GM19238 (cell line): ENCODE measurements at regions not wholly inside any gene's neighbourhood (a gene's known extent, or its start where the extent isn't known, plus 50 kb on each side); places are given as distances from the start of the nearest gene placed in this dataset.

Experiments used
- DNase-seq: peaks from one replicate; pipeline ENCODE4 v3.0.0; 2011; ENCODE audit warnings: low spot score; ENCODE audit not compliant: insufficient read length

DNA sequence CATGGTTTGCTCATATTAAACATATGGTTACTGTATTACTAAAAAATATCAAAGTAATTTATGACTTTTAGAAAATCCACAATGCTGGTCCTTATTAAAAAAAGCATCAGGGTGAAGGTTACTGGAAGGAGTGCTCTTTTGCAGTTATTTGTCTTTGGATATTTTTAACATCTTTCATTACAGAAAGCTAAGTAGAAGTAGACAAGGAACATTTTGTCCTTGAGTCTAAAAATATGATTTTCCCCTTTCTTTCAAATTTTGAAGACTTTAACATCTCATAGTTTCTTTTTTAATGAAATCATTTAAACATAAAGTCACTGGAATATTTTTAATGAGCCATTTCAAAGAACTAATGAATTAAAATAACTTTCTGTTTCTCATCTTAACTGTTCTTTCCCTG is 110.1 kb upstream of the TNS3 start:
- DNase-seq: no peak

DNA sequence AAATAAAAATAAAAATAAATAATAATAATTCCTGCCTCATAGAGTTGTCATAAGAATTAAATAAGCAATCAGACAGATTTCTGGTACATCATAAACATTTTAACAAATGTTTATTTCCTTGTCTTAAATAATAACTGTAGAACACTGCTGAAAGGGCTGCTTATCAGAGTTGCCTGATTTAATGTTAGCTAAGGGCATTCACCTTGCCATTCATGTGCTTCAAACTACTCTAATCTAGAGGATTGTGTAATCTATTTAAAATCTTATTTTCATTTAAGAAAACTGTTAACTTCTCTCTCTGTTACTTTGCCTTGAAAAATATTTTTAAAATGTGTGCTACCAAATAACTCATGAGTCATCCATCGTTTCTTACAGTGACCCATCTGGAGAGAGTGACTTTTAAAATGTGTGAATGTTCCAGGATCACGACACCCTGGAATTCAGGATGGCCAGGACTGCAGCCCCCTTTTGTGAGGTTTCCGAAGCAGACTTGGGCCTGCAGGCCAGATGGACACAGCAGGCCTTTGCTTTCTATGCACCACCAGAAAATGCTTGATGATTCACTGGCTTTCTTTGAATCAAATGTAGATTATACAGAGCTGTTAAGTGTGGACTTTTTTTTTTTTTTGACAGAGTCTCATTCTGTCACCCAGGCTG is 109.1 kb upstream of the TNS3 start:
- no peak for DNase-seq

DNA sequence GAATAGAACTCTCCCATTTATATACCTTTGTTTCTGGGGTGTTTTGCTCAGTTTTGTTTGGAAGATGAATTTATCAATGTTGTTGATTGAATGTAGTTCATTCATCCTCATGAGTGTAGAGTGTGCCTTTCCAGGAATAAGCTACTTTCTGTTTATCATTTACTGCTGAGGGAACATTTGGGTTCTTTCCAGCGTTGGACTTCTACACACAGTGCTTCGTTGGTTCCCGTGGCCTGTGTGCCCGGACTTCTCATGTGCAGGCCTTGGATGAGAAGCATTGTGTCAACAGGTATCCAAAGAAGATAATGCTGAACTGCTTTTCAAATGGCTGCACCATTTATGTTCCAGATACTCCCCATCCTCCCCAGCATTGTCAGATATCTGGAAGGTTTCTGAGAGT is 107.6 kb upstream of the TNS3 start:
- DNase-seq: no peak

DNA sequence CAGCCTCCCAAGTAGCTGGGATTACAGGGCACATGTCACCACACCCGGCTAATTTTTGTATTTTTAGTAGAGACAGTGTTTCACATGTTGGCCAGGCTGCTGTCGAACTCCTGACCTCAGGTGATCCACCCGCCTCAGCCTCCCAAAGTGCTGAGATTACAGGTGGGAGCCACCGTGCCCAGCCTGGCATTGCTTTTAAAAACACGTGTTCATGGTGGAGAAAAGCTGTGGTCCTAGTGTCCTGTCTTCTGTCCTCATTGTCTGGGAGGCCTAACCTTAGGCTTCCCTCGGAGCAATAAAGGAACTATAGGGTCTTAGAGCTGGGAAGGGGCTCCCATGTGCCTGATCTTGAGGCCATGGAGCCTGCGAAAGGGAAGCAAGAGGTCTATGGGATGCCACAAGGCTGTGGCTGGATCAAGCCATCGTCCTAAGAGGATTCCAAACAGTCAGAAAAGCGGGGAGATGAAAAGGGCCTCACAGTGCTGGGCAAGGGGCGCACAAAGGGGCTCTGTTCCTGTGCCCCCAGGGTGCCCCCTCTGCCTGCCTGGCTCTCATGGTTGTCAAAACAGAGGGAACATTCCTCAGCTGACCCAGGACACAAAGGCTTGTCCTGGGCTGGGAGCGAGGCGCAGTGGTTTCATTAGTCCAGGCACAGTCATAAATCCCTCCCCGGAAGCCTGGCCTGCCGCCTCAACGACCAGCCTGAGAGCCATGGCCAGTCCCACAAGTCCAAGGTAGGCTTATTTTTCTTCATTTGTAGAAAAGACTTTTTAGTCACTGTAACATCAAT is 106.6 kb upstream of the TNS3 start:
- no peak for DNase-seq

DNA sequence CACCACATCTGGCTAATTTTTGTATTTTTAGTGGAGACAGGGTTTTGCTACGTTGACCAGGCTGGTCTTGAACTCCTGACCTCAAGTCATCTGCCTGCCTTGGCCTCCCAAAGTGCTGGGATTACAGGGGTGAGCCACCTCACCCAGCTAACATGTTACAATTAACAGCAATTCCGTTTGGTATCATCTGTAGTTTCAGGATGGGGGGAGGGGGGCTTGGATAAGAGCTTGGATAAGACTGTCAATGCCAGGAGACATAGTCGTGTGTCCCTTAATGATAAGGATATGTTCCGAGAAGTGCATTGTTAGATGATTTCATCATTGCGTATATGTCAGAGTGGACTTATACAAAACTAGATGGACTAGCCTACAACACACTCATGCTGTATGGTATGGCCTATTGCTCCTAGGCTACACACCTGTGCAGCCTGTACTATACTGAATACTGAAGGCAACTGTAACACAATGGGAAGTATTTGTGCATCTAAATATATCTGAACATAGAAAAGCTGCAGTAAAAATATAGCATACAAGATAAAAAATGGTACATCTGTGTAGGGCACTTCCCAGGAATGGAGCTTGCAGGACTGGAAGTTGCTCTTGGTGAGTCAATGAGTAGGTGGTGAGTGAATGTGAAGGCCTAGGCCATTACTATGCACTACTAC is 103.9 kb upstream of the TNS3 start:
- DNase-seq: no peak

DNA sequence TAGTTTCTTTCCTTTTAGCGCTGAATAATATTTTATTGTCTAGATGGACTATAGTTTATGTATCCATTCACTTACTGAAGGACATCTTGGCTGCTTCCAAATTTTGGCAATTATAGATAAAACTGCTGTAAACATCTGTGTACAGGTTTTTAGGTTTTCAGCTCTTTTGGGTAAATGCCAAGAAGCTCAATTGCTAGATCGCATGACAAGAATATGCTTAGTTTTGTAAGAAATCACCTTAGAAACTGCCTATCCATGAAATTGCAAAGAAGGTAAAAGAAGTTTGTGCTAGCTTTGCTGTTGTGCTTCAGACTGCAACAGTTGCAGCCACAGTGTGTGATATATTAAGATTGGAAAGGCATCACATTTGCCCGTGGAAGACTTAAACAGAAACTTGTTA is 103.2 kb upstream of the TNS3 start:
- no peak for DNase-seq

DNA sequence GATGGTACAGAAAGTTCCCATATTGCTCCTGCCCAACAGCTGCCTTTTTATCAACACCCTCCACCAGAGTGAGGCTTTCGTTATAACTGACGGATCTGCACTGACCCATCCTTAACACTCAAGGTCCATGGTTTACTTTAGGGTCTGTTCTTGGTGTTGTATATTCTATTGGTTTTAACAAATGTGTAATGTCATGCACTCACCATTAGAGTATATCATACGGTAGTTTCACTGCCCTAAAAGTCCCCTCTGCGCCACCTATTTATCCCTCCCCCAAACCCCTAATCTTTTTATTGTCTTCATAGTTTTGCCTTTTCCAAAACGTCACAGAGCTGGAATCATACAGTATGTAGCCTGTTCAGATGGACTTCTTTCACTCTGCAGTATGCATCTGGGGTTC is 102.8 kb upstream of the TNS3 start:
- no peak for DNase-seq

DNA sequence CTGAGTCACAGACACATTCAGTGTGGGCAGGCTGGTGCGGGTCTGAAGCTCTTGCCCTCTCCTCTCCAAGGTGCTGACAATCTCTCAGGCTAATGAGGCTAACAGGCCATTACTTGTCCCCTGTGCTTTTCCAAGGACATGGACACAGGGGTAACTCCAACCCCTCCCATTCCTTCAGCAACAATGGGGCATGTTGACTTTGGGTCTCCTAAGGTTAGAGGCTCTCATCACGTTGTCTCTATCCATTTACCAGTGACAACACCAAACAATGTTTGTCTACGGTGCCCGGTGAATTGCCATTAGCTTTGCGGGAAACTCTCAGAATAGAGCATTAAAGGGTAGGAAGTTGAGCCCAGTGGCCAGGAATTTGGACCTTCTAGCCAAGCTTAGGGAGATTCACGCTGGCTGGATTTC is 101.6 kb upstream of the TNS3 start:
- no peak for DNase-seq

DNA sequence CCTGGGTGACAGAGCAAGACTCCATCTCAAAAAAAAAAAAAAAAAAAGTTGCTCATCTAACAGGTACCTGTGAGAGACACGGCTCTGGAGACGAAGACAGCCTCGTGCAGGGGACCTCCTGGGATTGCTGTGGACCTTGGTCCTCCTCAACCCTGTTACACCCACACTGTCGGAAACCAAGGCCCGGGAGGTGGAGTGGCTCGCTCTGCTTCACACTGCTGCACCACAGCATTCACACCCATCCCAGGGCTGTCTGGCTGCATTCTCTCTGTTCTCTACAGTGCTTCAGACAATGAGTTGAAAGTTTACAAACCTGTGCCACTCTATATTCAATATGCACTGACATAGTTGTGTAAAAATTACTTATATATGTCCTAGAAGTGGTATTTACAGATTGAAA is 101.0 kb upstream of the TNS3 start:
- DNase-seq: no peak

DNA sequence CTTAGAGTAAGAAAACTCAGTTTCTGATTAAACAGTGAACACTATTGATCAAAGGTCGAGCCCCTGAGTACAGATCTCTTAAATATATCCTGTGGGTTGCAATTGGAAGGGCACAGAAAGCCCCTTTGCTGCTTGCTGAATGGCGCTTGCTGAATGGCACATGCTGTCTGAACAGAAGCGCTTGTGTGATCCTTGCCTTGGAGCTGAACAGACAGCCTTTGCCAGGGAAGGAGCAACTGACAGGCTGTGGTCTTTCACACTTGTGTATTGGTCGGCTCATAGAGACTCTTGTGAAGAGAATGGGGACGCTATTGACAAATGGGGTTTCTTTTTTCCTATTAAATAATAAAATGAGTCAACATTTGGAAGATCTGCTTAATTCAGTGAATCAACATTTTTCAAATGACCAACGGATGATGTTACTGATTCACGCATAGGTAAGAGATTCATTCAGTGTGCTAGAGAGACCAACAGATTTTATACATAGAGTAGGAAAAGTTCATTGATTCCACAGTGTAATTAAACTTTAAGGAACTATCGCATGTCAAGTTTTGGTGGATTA is 99.4 kb upstream of the TNS3 start:
- no peak for DNase-seq

DNA sequence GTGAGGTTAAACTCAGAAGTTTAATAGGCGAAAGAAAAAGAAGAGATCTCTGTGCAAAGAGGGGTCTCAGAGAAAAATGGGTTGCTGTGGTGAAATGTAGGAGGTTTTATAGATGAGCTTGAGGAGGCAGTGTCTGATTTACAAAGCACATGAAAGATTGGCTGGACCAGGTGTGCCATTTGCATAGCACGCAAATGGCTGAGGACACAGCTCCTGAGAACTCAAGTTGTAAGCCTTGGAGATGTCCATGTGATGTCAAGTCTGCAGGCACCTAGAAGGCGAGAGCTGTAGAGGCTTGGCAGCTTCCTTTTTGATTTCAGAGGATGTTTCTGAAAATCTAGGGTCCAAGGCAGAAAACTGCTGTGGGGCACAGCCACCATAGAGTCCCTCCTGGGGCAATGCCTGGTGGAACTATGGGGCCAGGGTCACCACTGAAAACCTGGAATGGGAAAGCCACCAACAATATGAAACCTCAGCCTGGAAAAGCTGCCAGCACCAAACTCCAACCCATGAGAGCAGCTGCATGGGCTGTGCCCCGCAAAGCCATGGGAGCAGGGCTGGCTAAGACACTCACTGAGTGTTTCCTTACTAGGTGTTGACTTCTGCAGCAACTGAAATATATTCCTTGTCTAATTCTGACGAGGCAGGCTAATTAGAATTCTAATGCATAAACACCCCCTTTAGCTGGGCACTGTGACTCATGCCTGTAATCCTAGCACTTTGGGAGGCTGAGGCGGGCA is 96.9 kb upstream of the TNS3 start:
- DNase-seq: no peak

DNA sequence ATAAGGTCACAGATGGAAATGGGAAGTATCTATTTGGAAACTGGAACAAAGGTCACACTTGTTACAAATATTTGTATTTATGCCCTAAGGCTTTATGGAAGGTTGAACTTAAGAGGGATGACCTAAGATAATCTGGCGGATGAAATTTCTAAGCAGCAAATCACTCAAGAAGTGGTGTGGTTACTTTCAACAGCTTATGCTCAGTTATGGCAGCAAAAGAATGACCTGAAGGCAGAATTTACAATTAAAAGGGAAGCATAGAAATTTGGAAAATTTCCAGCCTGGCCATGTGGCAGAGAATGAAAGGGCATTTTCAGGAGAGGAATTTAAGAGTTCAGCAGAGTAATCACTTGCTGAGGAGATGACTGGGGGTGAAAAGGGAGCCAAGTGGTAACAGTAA is 95.8 kb upstream of the TNS3 start:
- DNase-seq: no peak

DNA sequence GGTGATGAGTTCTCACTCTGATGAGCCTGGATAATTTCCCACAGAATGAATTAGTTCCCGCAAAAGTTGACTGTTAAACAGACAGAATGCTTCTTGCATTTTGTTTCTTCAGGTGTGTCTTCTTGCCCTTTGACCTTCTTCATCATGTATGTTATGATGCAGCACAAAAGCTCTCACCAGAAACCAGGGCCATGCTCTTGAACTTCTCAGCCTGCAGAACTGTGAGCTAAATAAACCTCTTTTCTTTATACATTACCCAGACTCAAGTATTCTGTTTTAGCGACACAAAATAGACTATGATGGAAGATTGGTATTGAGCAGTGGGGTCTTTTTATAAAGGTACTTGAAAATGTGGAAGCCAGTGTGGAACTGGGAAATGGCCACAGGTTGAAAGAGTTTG is 95.2 kb upstream of the TNS3 start:
- no peak for DNase-seq

DNA sequence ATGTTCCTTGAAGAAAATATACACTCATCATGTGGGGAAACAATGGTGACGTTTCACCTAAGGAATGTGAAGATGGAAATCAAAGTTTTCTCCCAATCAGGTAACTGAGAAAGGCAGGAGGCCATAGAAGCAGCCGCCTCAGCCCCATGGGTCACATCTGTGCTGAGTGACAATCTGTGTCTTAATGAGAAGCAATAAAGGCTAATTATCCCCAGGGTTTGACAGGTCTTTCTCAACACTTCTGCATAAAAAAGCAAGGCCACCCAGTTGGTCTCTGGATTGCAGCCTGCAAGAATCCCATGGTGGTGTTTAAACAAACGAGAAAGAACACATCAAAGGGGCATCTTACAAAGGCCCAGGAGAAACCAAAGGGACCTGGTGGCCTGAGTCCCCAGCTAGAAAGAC is 91.1 kb upstream of the TNS3 start:
- no peak for DNase-seq

DNA sequence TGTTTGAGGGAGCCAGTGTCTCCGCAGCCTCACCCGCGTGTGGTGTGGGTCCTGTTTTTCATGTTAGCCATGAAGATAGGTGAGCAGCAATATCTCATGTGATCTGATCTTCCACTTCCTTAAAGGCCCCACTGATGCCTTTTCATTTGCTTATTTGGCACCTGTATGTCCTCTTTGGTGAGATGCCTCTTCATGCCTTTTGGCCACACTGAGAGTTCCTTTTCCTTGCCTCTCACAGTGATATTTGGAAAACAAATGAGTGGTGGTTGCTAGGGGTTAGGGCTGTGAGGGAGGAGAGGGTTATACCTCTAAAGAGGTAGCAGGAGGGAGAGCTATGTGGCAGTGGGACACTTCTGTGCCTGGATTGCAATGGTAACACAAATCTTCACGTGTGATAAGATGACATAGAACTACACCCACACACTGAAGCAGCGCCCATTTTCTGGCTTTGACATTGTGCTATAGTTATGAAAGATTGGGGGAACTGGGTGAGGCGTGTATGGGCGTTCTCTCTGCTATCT is 90.4 kb upstream of the TNS3 start:
- no peak for DNase-seq

DNA sequence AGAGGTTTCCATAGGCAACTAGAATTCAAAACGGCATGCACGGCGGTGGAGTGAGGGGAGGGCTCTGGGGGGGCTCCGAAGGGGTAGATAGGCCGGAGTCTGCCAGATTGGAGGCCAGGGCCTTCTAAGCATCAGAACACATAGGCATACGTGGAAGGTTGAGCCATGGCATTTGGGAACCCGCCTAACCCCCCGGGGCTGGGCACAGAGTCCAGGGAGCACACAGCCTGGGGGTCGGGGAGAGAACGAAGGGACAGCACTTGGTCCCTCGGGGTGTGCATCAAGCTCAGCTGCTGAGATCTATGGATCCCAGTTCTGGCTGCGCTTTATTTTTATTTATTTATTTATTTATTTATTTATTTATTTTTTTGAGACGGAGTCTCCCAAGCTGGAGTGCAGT is 89.4 kb upstream of the TNS3 start:
- DNase-seq: no peak

DNA sequence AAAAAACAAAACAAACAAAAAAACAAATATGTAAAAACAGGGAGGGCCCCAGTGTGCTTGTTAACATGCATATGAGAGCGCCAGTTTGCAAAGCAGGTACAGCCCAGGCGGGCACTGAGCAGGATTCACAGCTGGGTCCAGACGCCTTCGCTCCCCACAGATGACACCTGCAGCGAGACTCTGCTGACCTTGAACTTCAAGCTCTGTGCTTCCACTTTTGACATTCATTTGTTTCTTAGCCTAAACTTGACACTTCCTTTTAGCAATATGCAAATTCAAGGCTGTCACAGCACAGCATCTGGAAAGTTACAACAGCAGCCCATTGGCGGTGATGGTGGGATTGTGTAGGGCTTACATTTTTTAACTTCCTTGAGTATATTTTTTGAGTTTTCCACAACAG is 88.8 kb upstream of the TNS3 start:
- peak; percentile 63 for DNase-seq

DNA sequence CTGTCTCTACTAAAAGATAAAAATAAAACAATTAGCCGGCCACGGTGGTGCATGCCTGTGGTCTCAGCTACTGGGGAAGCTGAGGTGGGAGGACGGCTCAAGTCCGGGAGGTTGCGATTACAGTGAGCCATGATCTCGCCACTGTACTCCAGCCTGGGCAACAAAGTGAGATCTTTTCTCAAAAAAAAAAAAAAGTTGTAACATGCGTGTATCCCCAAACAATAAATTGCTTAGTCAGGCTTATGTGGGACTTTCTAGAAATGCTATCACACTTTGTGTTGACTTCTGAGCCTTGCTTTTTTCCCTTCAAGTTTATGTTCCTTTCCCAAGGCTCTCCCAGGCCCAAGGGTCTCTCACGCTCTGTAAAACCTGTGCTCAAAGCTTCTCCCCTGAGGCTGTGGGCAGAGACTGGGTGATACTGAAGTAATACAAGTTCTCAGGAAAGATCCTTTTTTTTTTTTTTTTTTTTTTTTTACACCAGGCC is 88.0 kb upstream of the TNS3 start:
- DNase-seq: no peak

DNA sequence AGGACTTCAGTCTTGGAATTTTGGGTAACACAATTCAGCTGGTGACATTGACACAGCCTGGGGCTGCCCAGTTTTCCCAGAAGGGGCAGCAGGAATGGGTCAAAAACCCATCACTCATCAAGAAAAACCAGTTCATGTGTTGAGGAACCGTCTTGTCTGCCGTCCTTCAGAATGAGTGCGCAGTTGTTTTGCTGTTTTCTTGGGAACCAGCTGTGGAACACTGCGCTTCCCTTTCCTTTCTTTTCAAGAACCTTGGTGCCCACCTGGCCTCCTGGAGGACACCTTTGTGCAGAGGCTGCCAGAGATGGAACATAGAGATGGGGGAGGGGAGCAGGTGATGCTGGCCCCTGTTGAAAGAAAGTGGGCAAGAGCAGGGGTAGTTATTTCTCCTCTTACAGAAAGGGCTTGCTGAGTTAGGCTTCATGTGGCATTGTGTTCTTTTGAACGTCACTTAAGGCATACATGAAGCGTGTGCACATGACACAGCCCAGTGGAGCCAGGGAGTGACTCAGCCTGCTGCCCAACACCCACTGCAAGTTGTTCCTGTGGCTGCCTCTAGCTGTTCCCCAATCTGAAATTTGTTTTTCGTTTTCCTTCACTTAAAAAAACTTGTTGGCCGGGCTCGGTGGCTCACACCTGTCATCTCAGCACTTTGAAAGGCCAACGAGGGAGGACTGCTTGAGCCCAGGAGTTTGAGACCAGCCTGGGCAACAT is 87.4 kb upstream of the TNS3 start:
- peak; percentile 61 for DNase-seq

DNA sequence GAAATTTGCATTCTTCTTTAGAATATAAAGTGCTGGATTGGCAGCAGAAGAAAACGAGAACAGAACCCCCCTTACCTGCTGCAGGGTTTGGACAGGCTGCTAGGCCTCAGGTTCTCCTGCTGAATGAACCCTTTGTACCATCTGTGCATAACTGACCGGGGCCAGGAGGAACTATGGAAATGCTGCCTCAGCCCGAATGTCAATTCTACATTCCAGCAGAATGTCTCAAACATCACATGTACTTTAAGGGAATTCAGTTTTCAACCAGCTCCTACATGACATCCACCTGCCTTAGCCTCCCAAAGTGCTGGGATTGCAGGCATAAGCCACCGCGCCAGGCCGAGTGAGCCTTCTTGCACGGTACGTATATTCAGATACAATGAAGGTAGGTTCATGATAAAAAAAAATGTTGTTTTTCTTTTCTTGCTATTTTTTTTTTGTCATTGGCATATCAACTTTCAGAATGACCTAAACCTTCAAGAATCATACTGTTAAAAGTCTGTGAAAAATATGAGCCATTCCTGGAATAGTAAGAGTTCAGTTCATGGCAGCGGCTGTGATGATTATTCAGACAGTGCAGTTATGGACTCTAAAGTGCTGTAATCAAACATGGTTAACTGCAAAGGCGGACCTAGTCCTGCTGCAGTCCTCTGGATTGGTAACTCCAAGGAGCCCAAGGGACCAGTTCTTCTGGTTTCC is 84.4 kb upstream of the TNS3 start:
- DNase-seq: no peak
